Activated CD4-positive, alpha-beta T cell treated with anti-CD3 and anti-CD28 coated beads, Interleukin-2, Interleukin-4, amounts not matched to agents 100 ng/mL and 50 ng/mL, durations not matched to agents 16 hours and 8 hours (primary cell): ENCODE measurements at regions not wholly inside any gene's neighbourhood (a gene's known extent, or its start where the extent isn't known, plus 50 kb on each side); places are given as distances from the start of the nearest gene placed in this dataset.
A peak's percentile ranks its signal among the peaks of the same experiment; 100 is the strongest.

Experiments
- DNase-seq: peaks from one replicate; pipeline ENCODE4 v3.0.0-alpha.2; 2020; ENCODE audit warnings: low spot score

DNA sequence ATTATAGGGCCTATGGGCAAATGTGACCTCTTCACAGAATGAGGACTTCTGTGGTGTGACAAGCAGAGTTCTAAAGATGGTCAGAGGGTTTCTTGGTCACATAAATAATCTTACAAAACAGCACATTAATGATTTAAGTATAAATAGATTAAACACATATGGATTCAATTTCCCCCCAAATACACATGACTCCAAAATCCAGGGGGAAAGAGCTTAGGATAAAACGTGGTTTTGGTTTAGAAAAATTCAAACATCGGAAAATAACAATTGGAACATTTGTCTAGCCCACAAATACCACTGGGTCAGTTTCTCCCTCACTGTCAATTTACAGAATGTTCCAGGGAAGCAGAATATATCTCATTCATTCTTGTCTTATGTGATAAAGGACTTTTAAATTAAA lies 283.1 kb downstream of the COG6 start:
- no peak for DNase-seq

DNA sequence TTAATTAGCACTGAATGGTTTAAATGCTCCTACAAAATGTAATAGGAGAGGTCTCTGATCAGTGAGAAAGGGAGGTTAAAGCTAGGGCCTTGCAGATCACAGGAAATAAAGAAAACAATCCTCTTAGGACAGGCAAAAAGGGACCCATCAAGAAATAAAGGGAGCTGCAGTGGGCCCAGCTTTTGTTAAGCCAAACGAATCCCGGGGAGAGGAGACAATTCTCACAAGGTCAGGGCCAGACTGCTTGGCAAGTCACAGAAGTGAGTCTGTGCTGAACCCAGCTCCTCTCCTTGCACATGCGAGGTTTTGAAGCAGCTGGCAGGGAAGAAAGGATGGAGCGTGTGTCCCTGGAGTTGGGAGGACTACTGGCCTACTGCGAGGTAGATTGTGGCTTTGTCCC lies 285.8 kb downstream of the COG6 start:
- DNase-seq: no peak

DNA sequence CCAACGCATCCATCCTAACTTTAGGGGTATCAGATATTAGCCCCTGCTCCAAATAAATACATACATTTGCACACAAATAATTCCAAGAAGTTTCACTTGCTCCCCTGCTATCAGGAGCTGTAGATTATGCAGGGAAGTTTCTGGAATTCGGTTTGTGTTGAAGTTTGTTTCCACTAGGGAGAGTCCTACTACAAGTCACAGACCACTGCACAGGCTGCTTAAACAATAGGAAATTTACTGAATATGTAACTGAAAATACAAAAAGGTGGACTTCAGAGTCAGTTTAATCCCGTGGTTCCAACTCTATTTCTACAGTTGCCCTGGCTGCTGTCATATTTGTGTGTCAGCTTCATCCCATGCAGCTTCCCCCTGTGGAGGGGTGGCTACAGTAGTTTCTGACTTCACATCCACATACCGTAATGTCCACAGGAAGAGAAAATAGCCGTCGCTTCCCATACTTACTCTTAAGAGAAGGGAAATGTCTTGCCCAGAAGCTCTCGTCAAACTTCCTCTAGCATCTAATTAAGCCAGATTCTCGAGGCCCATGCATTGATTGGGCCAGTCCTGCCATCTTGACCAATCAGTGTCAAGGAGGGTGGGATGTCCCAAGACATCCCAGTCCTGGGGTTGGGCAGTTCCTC lies 286.6 kb downstream of the COG6 start:
- DNase-seq: no peak

DNA sequence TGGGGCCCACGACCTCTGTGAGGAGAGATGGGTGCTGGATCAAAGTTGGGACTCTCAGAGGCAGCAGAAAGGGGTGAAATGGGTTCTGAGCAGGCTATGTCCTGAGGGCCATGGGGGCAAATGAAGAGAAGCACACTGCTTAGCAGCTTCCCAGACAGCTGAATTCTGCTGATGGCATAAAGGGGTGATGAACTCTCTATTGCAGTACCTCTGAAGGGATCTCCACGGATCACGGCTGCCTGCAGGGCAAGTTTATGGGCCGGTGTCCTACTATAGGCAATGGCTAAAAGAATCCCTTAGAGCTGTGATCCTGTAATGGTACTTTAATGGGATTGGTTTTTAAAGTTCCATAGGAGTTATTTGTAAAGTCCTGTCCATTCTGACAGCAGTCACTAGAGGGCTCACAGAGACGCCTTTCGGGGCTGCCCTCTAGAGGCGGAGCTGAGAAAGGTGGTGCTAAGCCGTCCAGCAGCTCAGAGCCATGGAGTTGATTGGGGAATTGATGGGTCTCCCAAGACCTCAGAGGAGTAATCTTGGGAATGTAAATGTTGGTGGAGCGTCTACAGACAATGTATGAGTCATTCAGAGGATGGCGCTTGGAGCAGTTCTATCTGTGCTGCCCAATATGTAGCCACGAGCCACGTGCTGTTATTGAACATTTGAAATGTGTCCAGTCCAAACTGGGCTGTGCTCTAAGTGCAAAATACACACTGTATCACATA lies 287.3 kb downstream of the COG6 start:
- DNase-seq: peak; percentile 73

DNA sequence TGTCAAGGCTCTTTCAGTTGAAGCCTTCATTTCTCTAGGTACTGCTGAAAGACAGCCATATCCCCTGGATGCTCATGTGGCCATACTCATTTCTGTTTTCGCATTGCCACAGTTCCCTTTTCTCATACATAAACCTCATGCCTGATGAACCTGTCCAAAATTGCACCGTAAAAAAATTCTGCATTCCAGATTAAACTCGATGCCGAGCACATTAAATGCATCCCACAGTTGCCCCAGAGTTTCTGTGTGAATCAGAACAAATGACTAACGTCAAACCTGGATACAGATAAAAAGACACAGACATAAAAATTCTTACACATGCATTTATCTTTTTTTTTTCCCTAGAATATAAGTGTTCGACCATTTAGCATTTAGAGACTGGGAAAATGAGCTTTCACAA lies 288.2 kb downstream of the COG6 start:
- DNase-seq: no peak

DNA sequence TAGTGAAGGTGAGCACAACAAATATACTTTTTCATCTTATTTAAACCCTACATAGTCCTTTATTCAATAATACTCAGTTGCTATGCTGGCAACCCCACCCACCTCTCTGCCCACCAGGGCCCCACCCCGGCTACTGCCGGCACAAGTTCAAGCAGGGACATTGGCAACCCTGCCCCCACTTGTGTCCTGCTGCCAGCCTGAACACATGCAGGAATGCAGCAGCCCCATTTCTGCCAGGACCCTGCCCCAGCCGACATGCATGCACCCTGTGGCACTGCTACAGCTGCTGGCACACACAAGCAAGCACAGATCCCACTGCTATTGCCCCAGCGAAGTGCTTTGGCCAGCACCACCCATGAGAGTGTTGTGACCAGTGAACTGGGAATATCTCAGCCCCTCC lies 289.8 kb downstream of the COG6 start:
- no peak for DNase-seq

DNA sequence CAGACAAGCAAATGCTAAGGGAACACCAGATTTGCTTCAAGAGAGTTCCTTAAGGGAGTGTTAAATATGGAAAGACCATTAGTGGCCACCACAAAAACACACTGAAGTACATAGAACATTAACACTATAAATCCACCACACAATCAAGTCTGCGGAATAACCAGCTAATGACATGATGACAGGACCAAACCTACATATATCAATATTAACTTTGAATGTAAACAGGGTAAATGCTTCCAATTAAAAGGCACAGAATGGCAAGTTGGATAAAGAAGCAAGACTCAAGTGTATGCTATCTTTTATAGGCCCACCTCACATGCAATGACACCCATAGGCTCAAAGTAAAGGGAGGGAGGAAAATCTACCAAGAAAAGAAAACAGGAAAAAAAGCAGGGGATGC lies 291.3 kb downstream of the COG6 start:
- no peak for DNase-seq

DNA sequence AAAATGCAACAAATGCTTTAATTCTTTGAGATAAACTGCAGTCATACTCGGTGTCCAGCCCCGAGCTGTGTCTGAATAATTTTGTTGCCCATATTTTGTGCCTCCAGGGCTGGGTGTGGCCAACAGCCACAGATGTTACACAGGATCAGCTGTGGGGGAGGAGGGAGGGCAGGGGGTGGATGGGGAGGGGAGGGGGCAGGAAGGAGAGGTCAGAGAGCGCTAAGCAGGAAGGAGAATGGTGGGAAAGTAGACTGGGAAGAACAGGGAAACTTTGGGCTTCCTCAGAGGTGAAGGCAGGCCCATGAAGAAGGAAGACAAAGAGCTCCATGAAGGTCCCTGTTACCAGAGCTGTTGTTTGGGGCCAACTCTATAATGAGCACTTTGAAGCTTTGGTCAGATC lies 295.8 kb downstream of the COG6 start:
- no peak for DNase-seq

DNA sequence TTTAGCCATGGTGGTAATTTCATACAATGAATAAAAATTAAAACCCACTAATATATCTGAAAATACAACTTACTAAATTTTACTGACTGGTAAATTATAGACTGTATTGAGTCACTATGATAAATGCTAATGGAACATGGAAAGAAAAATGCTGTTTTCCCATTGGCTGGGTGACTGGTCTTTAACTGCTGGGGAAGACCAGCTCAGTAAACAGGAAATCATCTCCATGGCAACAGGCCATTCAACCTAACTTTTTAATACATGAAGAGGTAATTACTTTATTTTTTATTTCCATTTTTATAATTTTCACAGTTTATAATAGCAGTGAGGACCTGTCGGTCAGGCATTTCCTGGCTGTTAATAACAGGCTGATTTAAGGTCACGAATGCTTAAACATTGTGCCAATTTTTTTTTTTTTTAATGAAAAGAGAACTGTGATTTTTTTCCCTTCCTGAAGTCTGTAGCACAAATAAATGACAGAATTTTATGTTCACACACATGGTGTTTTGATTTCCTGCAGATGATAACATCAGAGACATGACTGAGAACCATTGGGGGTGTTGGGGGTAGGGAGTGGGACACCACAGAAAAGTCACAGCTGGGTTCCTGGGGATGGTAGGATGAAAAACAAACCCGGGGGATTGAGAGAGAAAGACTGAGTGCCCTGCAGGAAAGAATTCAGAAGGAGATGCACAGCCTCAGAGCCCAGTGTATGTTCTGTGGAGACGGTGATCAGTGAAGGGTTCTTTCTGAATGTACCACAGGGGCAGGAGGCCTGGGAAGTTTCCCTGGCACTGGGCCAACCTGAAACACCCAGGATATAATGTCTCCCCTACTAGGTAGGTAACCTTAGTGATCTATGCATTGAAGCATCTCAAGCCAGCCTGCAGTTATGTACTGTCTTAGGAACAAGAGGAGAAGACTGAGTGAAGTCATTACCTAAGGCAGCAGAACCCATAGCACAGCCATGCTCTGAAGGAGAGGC lies 297.1 kb downstream of the COG6 start:
- DNase-seq: no peak

DNA sequence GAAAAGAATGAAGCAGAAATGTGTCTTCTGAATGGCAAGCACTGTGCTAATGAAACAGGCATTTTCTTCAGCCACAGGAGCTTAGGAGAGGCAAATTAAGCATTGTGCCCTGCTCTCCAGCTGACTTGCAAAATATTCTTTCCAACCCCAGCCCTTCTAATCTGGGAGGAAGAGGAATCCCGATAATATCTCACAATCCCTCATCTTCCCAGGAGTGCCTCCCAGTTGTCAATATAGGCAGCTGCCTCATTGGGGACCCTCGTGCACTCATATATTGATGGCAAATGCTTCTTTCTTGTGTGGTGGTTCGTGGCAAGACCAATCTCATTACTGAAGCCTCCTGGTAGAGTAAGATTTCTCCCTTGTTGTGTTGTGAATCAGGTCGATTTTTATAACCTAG lies 299.0 kb downstream of the COG6 start:
- no peak for DNase-seq

DNA sequence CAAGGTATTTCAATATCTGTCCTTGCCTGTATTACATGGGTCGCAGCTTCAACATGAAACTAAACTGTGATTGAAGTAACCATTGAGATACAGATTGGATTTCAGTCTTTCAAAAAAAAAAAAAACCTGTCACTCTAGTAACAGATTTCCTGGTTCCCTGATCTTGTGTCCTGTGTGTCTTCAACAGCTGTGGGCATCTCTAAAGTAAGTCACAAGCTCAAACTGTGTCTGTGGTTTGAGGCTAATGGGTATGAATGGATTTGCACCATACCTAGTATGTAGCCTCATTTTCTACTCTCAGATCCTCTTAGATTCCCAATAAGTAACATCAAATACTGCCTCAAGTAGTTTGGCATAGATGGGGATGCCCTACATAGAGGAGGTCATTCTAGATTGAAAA lies 300.1 kb downstream of the COG6 start:
- DNase-seq: no peak

DNA sequence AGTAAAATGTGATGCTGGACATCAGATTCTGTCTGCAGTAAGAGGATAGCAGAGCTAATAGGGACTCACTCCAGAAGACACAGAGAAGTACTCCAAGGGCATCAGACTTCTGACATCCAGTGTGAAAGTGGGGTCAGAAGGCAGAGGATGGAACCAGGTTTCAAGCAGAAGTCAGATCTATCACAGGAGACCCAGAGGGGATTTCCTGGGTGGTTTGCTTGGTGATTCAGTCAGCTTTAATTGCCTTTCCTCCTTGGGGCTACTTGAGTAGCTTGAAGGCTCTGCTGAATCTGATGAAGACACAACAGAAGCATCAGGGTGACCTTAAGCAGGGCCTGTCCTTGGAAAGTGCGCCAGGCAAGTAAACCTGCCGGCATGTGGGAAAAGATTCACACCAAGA lies 300.6 kb downstream of the COG6 start:
- DNase-seq: peak; percentile 32

DNA sequence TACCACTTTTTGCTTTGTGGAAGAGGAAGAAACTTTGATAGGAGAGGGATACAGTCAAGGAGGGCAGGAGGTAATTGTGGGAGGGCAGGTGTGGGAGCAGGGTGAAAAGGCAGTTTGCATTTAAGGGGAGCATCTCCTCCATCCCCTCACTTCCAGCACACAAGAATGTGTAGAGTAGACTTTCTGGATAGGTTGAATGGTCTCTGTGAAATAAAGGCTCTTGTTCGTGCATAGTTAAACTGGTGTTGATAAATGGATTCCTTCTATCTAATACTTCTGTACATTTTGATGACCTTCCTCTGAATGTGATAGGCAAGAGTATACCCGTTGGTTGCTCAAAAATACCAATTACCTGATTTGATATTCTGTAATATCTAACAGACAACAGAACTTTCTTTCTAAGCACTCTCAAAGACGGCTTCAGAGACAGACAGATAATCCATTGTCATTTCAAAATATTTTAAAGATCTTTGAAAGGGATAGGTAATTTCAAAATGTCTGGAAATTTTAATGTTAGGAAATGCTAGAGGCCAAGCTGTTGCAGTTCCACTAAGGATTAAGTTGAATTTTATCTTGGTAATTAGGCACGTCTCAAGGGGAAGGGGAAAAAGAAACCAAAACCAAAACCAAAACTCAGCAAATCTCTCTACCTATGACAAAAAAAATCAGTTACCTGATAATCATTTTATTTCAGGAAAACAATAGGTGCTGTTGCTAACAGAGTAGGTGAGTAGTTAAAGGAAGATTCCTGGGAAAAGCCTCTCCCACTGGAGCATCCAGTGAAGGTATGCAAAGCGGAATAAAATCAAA lies 302.6 kb downstream of the COG6 start:
- no peak for DNase-seq

DNA sequence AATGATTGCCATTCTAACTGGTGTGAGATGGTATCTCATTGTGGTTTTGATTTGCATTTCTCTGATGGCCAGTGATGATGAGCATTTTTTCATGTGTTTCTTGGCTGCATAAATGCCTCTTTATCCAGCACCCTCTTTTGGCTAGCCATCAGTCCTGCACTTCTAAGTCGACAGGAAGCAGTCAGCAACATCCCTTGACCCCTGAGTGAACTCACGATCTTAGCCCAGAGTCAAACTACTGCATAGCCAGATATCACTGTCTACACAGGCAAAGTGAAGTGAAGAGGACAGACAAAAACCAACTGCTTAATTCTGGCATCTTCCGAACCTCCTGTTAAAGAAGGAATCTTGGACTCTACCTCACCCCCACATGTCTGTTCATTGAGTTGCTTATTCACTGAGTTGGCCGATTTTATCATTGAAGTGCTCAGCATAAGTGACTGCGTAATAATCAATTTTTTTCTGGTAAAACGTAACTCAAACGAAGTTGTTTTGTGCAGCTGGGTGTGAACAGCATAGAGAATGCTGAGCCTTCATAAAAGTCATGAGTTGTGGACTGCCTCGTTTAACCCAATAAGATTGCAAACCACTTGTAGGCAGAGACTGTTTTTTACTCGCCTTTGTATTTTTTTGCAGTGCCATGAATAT lies 304.2 kb downstream of the COG6 start:
- DNase-seq: no peak

DNA sequence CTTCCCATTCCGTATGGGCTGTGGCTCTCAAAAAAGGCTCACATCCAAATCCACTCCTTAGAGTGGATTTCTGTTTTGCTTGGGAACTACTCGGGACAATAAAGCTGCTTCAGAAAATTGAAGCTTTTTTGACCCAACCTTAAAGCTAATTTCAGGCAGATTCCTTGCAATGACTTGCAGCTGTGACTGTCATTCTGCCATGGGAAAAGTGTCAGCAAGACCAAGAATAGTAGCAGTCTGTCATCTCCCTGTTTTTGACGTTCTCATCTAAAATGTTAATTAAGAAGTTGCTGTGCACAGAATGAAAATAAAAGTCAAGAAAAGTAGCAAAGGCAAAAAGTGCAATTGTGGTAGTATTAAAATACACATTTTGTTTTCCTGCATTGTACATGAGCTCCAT lies 304.7 kb downstream of the COG6 start:
- DNase-seq: no peak

DNA sequence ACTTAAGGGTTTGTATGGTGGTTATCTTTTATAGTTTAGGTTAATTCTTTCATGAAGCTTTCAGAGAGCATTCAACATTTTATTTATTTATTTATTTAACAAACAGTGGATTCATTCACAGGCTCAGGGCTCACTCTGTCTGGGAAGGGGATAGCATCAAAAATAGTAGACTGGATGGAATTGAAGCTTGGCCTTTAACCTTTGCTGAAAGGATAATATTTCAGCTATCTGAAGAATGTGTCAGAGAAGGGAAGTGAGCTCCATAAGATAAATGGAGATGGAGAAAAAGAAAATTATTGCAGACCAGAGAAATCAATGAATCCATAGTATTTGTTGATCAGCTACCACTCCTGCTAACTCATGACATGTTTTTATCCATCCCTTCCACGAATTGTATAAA lies 305.6 kb downstream of the COG6 start:
- no peak for DNase-seq

DNA sequence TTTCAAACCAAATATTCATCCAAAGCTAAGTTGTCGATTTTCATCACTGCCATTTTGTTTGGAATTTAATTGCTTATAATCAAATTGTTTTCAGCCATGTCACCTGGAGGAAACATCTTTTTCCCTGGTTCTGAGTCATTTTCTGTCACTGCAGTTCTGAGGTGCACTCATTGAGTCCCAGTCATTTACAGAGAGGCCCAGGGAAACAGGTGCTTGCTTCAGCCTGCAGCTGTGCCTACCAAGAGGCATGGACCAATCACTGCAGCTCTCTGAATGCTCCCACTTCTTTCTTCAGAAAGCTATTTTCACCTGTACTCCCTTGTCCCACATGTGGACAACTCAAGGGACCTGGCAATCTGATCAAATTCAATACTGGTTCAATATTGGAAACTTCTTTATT lies 308.1 kb downstream of the COG6 start:
- DNase-seq: no peak

DNA sequence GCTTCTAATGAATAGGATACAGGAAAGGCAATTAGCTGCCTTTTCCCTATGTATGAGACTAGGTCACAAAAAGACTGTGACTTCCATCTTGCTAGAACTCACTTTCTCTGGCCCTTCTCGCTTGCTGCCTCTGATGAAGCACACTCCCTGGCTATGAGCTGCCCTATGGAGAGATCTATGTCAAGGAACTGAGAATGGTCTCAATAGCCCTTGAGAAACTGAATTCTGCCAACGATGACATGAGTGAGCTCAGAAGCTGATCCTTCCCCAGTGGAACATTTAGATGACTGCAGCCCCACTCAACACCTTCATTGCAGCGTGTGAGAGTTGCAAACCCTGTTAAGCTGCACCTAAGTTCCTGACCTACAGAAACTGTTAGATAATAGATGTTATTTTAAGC lies 309.8 kb downstream of the COG6 start:
- no peak for DNase-seq

DNA sequence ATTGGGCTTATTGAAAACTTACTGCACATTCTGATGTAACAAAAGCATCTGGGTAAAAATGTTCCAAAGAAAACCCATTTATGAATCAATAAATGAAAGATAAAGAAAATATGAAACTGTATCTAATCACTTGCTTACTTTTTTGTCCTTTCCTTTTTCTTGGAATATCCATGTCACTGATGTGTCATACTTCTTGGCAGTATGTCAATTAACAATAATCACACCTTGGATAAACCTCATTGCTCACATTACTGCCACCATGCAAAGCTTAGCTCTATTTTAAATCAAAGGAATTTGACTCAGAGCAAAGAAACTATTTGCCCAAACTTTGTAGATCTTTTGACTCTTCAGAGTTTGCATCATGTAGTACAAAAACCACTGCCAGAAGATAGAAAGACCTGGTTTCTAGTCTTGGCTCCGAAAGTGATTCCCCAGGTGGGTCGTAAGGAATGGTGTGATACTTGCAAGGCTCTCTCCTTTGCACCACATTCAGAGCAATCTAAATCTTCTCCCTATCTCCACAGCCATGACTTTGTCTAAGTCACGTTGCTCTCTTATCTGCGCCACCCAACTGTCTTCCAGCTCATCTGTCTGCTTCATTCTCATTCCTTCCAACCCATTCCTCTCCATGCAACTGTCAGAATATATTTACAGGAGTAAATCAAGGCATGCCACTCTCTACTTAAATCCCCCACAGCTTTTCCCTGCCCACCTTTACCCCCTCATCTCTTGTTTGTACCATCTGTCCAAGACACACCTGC lies 311.9 kb downstream of the COG6 start:
- no peak for DNase-seq

DNA sequence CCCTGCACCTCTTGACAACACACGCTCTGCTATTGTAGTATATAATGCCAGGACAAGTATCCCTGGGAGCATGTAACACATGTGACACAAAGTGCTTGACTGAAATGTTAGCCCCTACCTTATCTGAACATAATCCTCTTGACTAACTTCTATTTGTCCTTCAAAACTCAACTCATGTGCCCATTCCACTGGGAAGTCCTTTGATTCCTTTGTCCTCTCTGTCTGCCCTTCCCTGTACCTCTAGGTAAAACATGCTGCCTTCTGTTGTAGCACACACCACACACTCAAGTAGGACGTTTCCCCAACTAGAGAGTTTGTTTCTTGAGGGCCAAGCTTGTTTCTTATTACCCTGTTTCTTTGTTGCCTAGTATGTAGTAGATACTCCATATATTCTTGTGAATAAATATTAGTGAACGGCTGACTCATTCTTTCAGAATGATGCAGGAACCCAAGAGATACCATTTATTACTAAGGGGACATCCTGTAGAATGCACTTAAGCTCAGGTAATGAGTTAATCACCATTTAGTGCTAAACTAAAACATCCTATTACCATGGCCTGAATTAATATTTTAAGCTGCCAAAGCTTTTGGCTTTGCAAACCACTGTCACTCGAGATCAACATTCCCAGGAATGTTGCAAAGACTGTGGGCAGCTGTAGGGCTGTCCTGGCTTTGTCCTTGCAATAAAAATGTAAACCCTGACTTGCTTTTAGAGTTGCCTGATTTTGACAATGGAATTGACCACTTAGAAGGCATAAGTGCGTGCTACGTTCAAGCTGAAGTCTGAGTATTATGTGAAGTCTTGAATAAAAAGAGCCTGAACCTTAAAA lies 313.4 kb downstream of the COG6 start:
- no peak for DNase-seq
